Karpas-422 (cell line): ENCODE measurements at regions not wholly inside any gene's neighbourhood (a gene's known extent, or its start where the extent isn't known, plus 50 kb on each side); places are given as distances from the start of the nearest gene placed in this dataset.
"Not testable (repeated sequence)": the region's sequence is repeated elsewhere in the genome, so short reads cannot be mapped to it uniquely, and the experiment has no call there.

ENCODE experiments used
- DNase-seq: peaks from one replicate; pipeline ENCODE4 v3.0.0-alpha.2; 2015
- H2AFZ ChIP-seq: fragments of 200-600 bp; sonication (generic); 2 replicates; pipeline ENCODE4 v1.6.1; 2014; ENCODE audit warnings: antibody characterized with exemption, low read length, mixed read lengths
- H3K27ac ChIP-seq: fragments of 200-600 bp; sonication (generic); 2 replicates; pipeline ENCODE4 v1.5.1; 2014; ENCODE audit warnings: mild to moderate bottlenecking, low read length, moderate library complexity
- H3K27me3 ChIP-seq: fragments of 200-600 bp; sonication (generic); 2 replicates; pipeline ENCODE4 v1.6.1; 2014; ENCODE audit warnings: low read length, mixed read lengths
- H3K36me3 ChIP-seq: fragments of 200-600 bp; sonication (generic); 2 replicates; pipeline ENCODE4 v1.6.1; 2014; ENCODE audit warnings: low read length, mixed read lengths; ENCODE audit not compliant: insufficient read depth
- H3K4me1 ChIP-seq: fragments of 200-600 bp; sonication (generic); 2 replicates; pipeline ENCODE4 v1.6.1; 2014; ENCODE audit warnings: mild to moderate bottlenecking, low read length, mixed read lengths
- H3K4me2 ChIP-seq: fragments of 200-600 bp; sonication (generic); 2 replicates; pipeline ENCODE4 v1.6.1; 2014; ENCODE audit warnings: low read length, low read depth, mild to moderate bottlenecking; ENCODE audit not compliant: poor library complexity, severe bottlenecking
- H3K4me3 ChIP-seq: fragments of 200-600 bp; sonication (generic); 2 replicates; pipeline ENCODE4 v1.5.1; 2014; ENCODE audit warnings: mild to moderate bottlenecking, antibody characterized with exemption, low read length, mixed read lengths
- H3K79me2 ChIP-seq: fragments of 200-600 bp; sonication (generic); 2 replicates; pipeline ENCODE4 v1.6.1; 2014; ENCODE audit warnings: mild to moderate bottlenecking, low read length, mixed read lengths
- H3K9ac ChIP-seq: fragments of 200-600 bp; sonication (generic); 2 replicates; pipeline ENCODE4 v1.6.0; 2014; ENCODE audit warnings: low read length
- H3K9me2 ChIP-seq: fragments of 200-600 bp; sonication (generic), shearing (Covaris generic); replicated peaks from 2 replicates; pipeline ENCODE4 v1.6.0; 2014; ENCODE audit warnings: mild to moderate bottlenecking, low read length, moderate library complexity; ENCODE audit not compliant: insufficient read depth
- H3K9me3 ChIP-seq: fragments of 300-700, 200-600 bp; sonication (generic); 2 replicates; pipeline ENCODE4 v1.6.1; 2014; ENCODE audit warnings: low read length, mixed read lengths
- H4K20me1 ChIP-seq: fragments of 200-600 bp; sonication (generic); 2 replicates; pipeline ENCODE4 v1.6.1; 2014; ENCODE audit warnings: mild to moderate bottlenecking, antibody characterized with exemption, low read length, low read depth; ENCODE audit not compliant: insufficient read depth

- no peak for DNase-seq
- Histone ChIP-seq H3K36me3 (no peaks in the 10 kb centered on the region), H3K4me1 (no peaks in the 10 kb centered on the region), H2AFZ (no peak overlapping the region), H3K4me2 (no peak overlapping the region), H4K20me1 (no peaks in the 10 kb centered on the region), H3K27me3 (no peaks in the 10 kb centered on the region), H3K79me2 (no peaks in the 10 kb centered on the region), H3K9me2 (no peaks in the 10 kb centered on the region), H3K27ac (no peak overlapping the region), H3K9ac (no peak overlapping the region), H3K9me3 (peaks cover 8% of the 10 kb centered on the region; the same call in 1 of the 2 replicates), H3K4me3 (no peak overlapping the region)
Measured at GRCh38 chr21:14675774-14676530, 129.8 kb upstream of the SAMSN1 start.

GRCh38 chr21:14673649-14674048, 127.5 kb upstream of the SAMSN1 start:
- Histone ChIP-seq H3K9me2 (no peaks in the 10 kb centered on the region), H3K27me3 (no peaks in the 10 kb centered on the region), H3K4me3 (no peak overlapping the region), H3K9ac (no peak overlapping the region), H3K27ac (no peak overlapping the region), H3K4me2 (no peak overlapping the region), H4K20me1 (no peaks in the 10 kb centered on the region), H3K9me3 (peaks cover 8% of the 10 kb centered on the region; the same call in 1 of the 2 replicates), H2AFZ (no peak overlapping the region), H3K36me3 (no peaks in the 10 kb centered on the region), H3K4me1 (no peaks in the 10 kb centered on the region), H3K79me2 (no peaks in the 10 kb centered on the region)
- no peak for DNase-seq

- H3K4me2 ChIP-seq = no peak overlapping the region
- no peaks in the 10 kb centered on the region for H3K36me3 ChIP-seq
- no peak for DNase-seq
- no peak overlapping the region for H2AFZ ChIP-seq
- H3K27ac ChIP-seq = no peak overlapping the region
- H3K9ac ChIP-seq = no peak overlapping the region
- no peaks in the 10 kb centered on the region for H4K20me1 ChIP-seq
- H3K4me3 ChIP-seq = no peak overlapping the region
- H3K27me3 ChIP-seq = no peaks in the 10 kb centered on the region
- H3K9me3 ChIP-seq = peaks cover 8% of the 10 kb centered on the region; the same call in 1 of the 2 replicates
- H3K4me1 ChIP-seq = no peaks in the 10 kb centered on the region
- H3K79me2 ChIP-seq = no peaks in the 10 kb centered on the region
- no peaks in the 10 kb centered on the region for H3K9me2 ChIP-seq
Measured at GRCh38 chr21:14672466-14672865, 126.4 kb upstream of the SAMSN1 start.

DNA sequence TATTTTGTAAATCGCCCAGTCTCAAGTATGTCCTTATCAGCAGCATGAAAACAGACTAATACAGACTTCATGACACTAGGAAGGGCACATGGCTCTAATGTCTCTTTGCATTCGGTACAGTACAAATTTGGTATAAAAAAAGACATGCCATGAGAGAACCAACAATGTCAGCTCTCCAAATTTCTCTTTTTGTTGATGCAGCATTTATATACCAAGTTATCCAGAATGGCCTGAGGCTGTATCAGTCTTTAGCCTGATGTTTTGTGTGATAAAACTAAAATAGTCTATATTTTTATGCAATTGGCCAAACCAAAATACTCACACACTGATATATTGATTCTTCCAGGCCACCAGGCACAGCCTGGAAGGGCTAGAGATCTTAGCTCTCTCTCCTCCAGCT, 124.3 kb upstream of the SAMSN1 start:
- Histone ChIP-seq H3K79me2 (no peaks in the 10 kb centered on the region), H3K9me3 (peaks cover 11% of the 10 kb centered on the region), H3K9ac (no peak overlapping the region), H3K27ac (no peak overlapping the region), H3K9me2 (no peaks in the 10 kb centered on the region), H3K27me3 (no peaks in the 10 kb centered on the region), H2AFZ (no peak overlapping the region), H3K4me1 (no peaks in the 10 kb centered on the region), H3K4me2 (no peak overlapping the region), H3K36me3 (no peaks in the 10 kb centered on the region), H4K20me1 (no peaks in the 10 kb centered on the region), H3K4me3 (no peak overlapping the region)
- no peak for DNase-seq

- not testable (repeated sequence) for H3K4me3 ChIP-seq, H3K27ac ChIP-seq, H2AFZ ChIP-seq, H3K27me3 ChIP-seq, H4K20me1 ChIP-seq, H3K9me3 ChIP-seq, H3K4me1 ChIP-seq, H3K36me3 ChIP-seq, H3K9me2 ChIP-seq, H3K4me2 ChIP-seq, H3K79me2 ChIP-seq, H3K9ac ChIP-seq, DNase-seq
Measured at GRCh38 chr21:14669092-14669491, 123.0 kb upstream of the SAMSN1 start.

GRCh38 chr21:14657241-14658008, 111.3 kb upstream of the SAMSN1 start:
- H3K9me2 ChIP-seq = no peaks in the 10 kb centered on the region
- no peaks in the 10 kb centered on the region for H3K27me3 ChIP-seq
- no peak overlapping the region for H3K9ac ChIP-seq
- H2AFZ ChIP-seq = no peak overlapping the region
- H3K4me3 ChIP-seq = no peak overlapping the region
- no peak for DNase-seq
- no peaks in the 10 kb centered on the region for H3K79me2 ChIP-seq
- no peaks in the 10 kb centered on the region for H4K20me1 ChIP-seq
- H3K4me2 ChIP-seq = no peak overlapping the region
- no peaks in the 10 kb centered on the region for H3K4me1 ChIP-seq
- no peak overlapping the region for H3K27ac ChIP-seq
- peaks cover 13% of the 10 kb centered on the region; the same call in 1 of the 2 replicates for H3K9me3 ChIP-seq
- no peaks in the 10 kb centered on the region for H3K36me3 ChIP-seq

GRCh38 chr21:14646893-14647292, 100.8 kb upstream of the SAMSN1 start:
- H2AFZ ChIP-seq = no peak overlapping the region
- H3K27ac ChIP-seq = no peak overlapping the region
- H3K9ac ChIP-seq = no peak overlapping the region
- DNase-seq = no peak
- peaks cover 13% of the 10 kb centered on the region for H3K9me3 ChIP-seq
- H3K4me2 ChIP-seq = no peak overlapping the region
- no peaks in the 10 kb centered on the region for H3K4me1 ChIP-seq
- no peak overlapping the region for H3K4me3 ChIP-seq
- H3K36me3 ChIP-seq = no peaks in the 10 kb centered on the region
- H4K20me1 ChIP-seq = no peaks in the 10 kb centered on the region
- H3K27me3 ChIP-seq = no peaks in the 10 kb centered on the region
- H3K79me2 ChIP-seq = no peaks in the 10 kb centered on the region
- no peaks in the 10 kb centered on the region for H3K9me2 ChIP-seq

DNA sequence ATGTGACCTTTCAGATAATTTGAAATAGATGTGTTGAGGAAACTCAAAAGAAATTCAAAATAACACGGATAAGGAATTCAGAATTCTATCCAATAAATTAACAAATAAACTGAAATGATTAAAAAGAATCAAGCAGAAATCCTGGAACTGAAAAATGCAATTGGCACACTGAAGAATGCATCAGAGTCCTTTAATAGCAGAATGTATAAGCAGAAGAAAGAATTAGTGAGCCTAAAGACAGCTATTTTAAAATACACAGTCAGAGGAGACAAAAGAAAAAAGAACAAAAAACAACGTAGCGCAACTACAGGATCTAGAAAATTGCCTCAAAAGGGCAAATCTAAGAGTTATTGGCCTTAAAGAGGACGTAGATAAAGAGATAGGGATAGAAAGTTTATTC, 99.6 kb upstream of the SAMSN1 start:
- no peaks in the 10 kb centered on the region for H3K36me3 ChIP-seq

More for the DNA sequence above, 99.6 kb upstream of the SAMSN1 start:
- no peak for DNase-seq
- peaks cover 13% of the 10 kb centered on the region for H3K9me3 ChIP-seq
- no peak overlapping the region for H2AFZ ChIP-seq
- no peak overlapping the region for H3K27ac ChIP-seq
- no peaks in the 10 kb centered on the region for H3K27me3 ChIP-seq
- no peaks in the 10 kb centered on the region for H4K20me1 ChIP-seq
- no peak overlapping the region for H3K4me3 ChIP-seq
- H3K9me2 ChIP-seq = no peaks in the 10 kb centered on the region
- no peak overlapping the region for H3K4me2 ChIP-seq
- H3K4me1 ChIP-seq = no peaks in the 10 kb centered on the region
- no peaks in the 10 kb centered on the region for H3K79me2 ChIP-seq
- no peak overlapping the region for H3K9ac ChIP-seq
